IMR-90 (cell line): ENCODE measurements at regions not wholly inside any gene's neighbourhood (a gene's known extent, or its start where the extent isn't known, plus 50 kb on each side); places are given as distances from the start of the nearest gene placed in this dataset.

Source experiments
- ATAC-seq: fragments of 200-7000 bp; cut with Tn5 transposase; 2 replicates; pipeline ENCODE4 v1.9.1; 2020; ENCODE audit warnings: low read depth, mild to moderate bottlenecking, moderate library complexity
- BruUV-seq: library from RNA; stranded (reverse); fragments of 400-500 nt; replicated peaks from 2 replicates; lab custom pipeline; 2021; lab: Mats Ljungman, UMichigan
- CTCF ChIA-PET: fragments of 300-600 bp; formaldehyde crosslinking; extraction: SDS; loops from one replicate; lab custom pipeline; 2021; ENCODE audit warnings: antibody characterized with exemption; lab: Yijun Ruan, JAX
- POLR2A ChIA-PET: fragments of 300-600 bp; sonication (Branson Sonifier 250); formaldehyde crosslinking; loops from one replicate; lab custom pipeline; 2022; ENCODE audit warnings: antibody characterized with exemption; ENCODE audit not compliant: unreplicated experiment; lab: Charles Lee
- DNase-seq: peaks from one replicate; pipeline ENCODE4 v3.0.0; 2013
- H2AFZ ChIP-seq: replicated peaks from 2 replicates; pipeline ENCODE3; 2013; ENCODE audit warnings: low read length, mild to moderate bottlenecking; ENCODE audit not compliant: poor library complexity
- H2AK5ac ChIP-seq: 2 replicates; pipeline ENCODE4 v1.6.1; 2013; ENCODE audit warnings: low read depth, low read length, inconsistent platforms
- H2AK9ac ChIP-seq: replicated peaks from 2 replicates; pipeline ENCODE3; 2013; ENCODE audit warnings: mild to moderate bottlenecking, low read depth, low read length, moderate library complexity; ENCODE audit not compliant: poor library complexity
- H2BK120ac ChIP-seq: 2 replicates; pipeline ENCODE4 v1.6.1; 2013; ENCODE audit warnings: low read depth, low read length, inconsistent platforms
- H2BK15ac ChIP-seq: 3 replicates; pipeline ENCODE4 v1.6.1; 2013; ENCODE audit warnings: low read depth, low read length, inconsistent platforms
- H2BK20ac ChIP-seq: 2 replicates; pipeline ENCODE4 v1.6.1; 2013; ENCODE audit warnings: low read depth, mild to moderate bottlenecking, inconsistent platforms, low read length, moderate library complexity
- H2BK5ac ChIP-seq: 2 replicates; pipeline ENCODE4 v1.6.1; 2013; ENCODE audit warnings: mild to moderate bottlenecking, low read depth, low read length, inconsistent platforms; ENCODE audit not compliant: poor library complexity, severe bottlenecking
- H3K14ac ChIP-seq: replicated peaks from 2 replicates; pipeline ENCODE4 v1.6.1; 2013; ENCODE audit warnings: low read depth, low read length, inconsistent platforms
- H3K18ac ChIP-seq: 2 replicates; pipeline ENCODE4 v1.6.1; 2013; ENCODE audit warnings: low read depth, low read length, control low read depth
- H3K23ac ChIP-seq: 2 replicates; pipeline ENCODE4 v1.6.1; 2013; ENCODE audit warnings: low read depth, low read length, inconsistent platforms
- H3K27ac ChIP-seq: 2 replicates; pipeline ENCODE4 v1.5.1; 2013; ENCODE audit warnings: mild to moderate bottlenecking, control low read depth, low read length; ENCODE audit not compliant: insufficient read depth
- H3K27me3 ChIP-seq: 2 replicates; pipeline ENCODE4 v1.6.1; 2013; ENCODE audit warnings: low read length; ENCODE audit not compliant: control insufficient read depth, insufficient read depth
- H3K36me3 ChIP-seq: 2 replicates; pipeline ENCODE4 v1.6.1; 2013; ENCODE audit warnings: low read length, mixed read lengths; ENCODE audit not compliant: control insufficient read depth, insufficient read depth
- H3K4ac ChIP-seq: 2 replicates; pipeline ENCODE4 v1.6.1; 2013; ENCODE audit warnings: low read depth, low read length, inconsistent platforms
- H3K4me1 ChIP-seq: 2 replicates; pipeline ENCODE4 v1.6.1; 2013; ENCODE audit warnings: low read length, mixed read lengths; ENCODE audit not compliant: control insufficient read depth, insufficient read depth
- H3K4me2 ChIP-seq: 2 replicates; pipeline ENCODE4 v1.6.1; 2013; ENCODE audit warnings: low read depth, mild to moderate bottlenecking, control low read depth, low read length, moderate library complexity
- H3K4me3 ChIP-seq: 2 replicates; pipeline ENCODE4 v1.5.1; 2013; ENCODE audit warnings: low read depth, mild to moderate bottlenecking, control low read depth, low read length, moderate library complexity; ENCODE audit not compliant: insufficient read depth
- H3K56ac ChIP-seq: 2 replicates; pipeline ENCODE4 v1.6.1; 2013; ENCODE audit warnings: low read length, inconsistent platforms; ENCODE audit not compliant: insufficient read depth; ENCODE audit errors: extremely low read depth
- H3K79me1 ChIP-seq, 2 experiments: 2 replicates each; pipeline ENCODE4 v1.6.1; 2013; ENCODE audit warnings: low read length in 2 of 2, inconsistent platforms in 1 of 2, low read depth in 1 of 2
- H3K9ac ChIP-seq: 2 replicates; pipeline ENCODE4 v1.6.1; 2013; ENCODE audit warnings: low read depth, low read length, control low read depth
- H3K9me1 ChIP-seq: 2 replicates; pipeline ENCODE4 v1.6.1; 2013; ENCODE audit warnings: low read length, inconsistent platforms; ENCODE audit not compliant: insufficient read depth
- H3K9me3 ChIP-seq: 2 replicates; pipeline ENCODE4 v1.6.1; 2013; ENCODE audit warnings: low read length; ENCODE audit not compliant: control insufficient read depth, insufficient read depth
- H4K20me1 ChIP-seq: 2 replicates; pipeline ENCODE4 v1.6.1; 2013; ENCODE audit warnings: low read length, inconsistent platforms; ENCODE audit not compliant: insufficient read depth
- H4K5ac ChIP-seq: 2 replicates; pipeline ENCODE4 v1.6.1; 2013; ENCODE audit warnings: mild to moderate bottlenecking, low read depth, low read length, control low read depth
- H4K8ac ChIP-seq, 2 experiments: 2 replicates each; pipeline ENCODE4 v1.6.1; 2013; ENCODE audit warnings: low read depth in 2 of 2, low read length in 2 of 2, control low read depth in 1 of 2, inconsistent platforms in 1 of 2
- H4K91ac ChIP-seq: 2 replicates; pipeline ENCODE4 v1.6.1; 2013; ENCODE audit warnings: low read depth, low read length, inconsistent platforms; ENCODE audit not compliant: insufficient read depth
- BHLHE40 ChIP-seq: fragments of 150-350 bp; IDR thresholded peaks from 2 replicates; pipeline ENCODE4 v1.6.1; 2016; ENCODE audit warnings: mild to moderate bottlenecking, low read depth, low read length
- RFX5 ChIP-seq: IDR thresholded peaks from 2 replicates; pipeline ENCODE4 v1.8.0; 2012; ENCODE audit warnings: low read depth, mild to moderate bottlenecking, low read length, moderate library complexity
- WGBS, 2 experiments: methylation state at CpG; one replicate each; pipeline versions ENCODE4 v1.1.5 to v1.1.7; 2013; ENCODE audit warnings: missing lambda C conversion rate in 2 of 2; ENCODE audit not compliant: insufficient read length in 1 of 2; ENCODE audit errors: extremely low coverage in 2 of 2; 5-methylcytosine and 5-hydroxymethylcytosine counted together
- dilution Hi-C: fragments of 300-500 bp; cut with HindIII; formaldehyde crosslinking; loops from one replicate; pipeline ENCODE4 v1.14.3; 2018; ENCODE audit warnings: low sequenced_read_pairs; ENCODE audit not compliant: unreplicated experiment
- in situ Hi-C: fragments of 300-500 bp; cut with MboI; formaldehyde crosslinking; loops from 3 replicates; pipeline ENCODE4 v1.14.3; 2019; ENCODE audit warnings: low sequenced_read_pairs, inconsistent platforms, mixed read lengths
- intact Hi-C: fragments of 100-400 bp; cut with micrococcal nuclease; formaldehyde crosslinking; loops from 2 replicates; pipeline ENCODE4 v1.10.0; 2022
- TF ChIP-seq, protein P1 (sequence below): conservative IDR thresholded peaks from 2 replicates; pipeline ENCODE4 v1.5.1; 2012; ENCODE audit warnings: mild to moderate bottlenecking, low read depth, low read length, improper control_type of control experiment

DNA sequence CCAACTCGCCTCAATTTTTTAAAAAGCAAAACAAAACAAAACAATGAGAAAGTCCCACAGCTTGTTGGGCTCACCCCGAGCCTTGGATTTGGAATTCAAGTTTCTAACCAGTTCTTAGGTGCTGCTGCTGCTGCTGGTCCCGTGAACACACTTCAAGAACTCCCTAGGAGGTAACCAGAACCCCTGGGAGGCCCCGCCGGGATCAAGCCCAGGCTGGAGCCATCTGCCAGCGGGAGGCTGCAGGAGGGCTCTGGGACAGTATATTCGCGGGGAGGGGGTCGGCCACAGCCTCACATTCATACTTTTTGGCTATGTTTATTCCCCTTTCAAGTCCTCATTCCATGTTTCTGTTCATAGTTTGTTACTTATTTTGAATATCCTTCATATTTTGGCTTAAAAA, 223.4 kb downstream of the TFCP2L1 start:
- H3K27me3 ChIP-seq = peaks cover 81% of the 10 kb centered on the region

More for the DNA sequence above, 223.4 kb downstream of the TFCP2L1 start:
- CTCF ChIA-PET = no interaction called here
- no peak overlapping the region for H3K4ac ChIP-seq
- POLR2A ChIA-PET = no interaction called here
- WGBS, 2 experiments = 92% methylated on average over 2 of the region's 9 CpGs; no CpG with 5 or more reads in 1 of the 2 experiments
- no peak overlapping the region for H2BK5ac ChIP-seq
- H3K79me1 ChIP-seq = no peaks in the 10 kb centered on the region
- no peak for DNase-seq
- no peak overlapping the region for H4K91ac ChIP-seq
- no peak for TF ChIP-seq RFX5
- no peak for TF ChIP-seq BHLHE40
- TF ChIP-seq, protein P1, sequence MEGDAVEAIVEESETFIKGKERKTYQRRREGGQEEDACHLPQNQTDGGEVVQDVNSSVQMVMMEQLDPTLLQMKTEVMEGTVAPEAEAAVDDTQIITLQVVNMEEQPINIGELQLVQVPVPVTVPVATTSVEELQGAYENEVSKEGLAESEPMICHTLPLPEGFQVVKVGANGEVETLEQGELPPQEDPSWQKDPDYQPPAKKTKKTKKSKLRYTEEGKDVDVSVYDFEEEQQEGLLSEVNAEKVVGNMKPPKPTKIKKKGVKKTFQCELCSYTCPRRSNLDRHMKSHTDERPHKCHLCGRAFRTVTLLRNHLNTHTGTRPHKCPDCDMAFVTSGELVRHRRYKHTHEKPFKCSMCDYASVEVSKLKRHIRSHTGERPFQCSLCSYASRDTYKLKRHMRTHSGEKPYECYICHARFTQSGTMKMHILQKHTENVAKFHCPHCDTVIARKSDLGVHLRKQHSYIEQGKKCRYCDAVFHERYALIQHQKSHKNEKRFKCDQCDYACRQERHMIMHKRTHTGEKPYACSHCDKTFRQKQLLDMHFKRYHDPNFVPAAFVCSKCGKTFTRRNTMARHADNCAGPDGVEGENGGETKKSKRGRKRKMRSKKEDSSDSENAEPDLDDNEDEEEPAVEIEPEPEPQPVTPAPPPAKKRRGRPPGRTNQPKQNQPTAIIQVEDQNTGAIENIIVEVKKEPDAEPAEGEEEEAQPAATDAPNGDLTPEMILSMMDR = no peak
- no TSS peak for BruUV-seq
- in situ Hi-C loops = no loop called here
- no peak overlapping the region for H2BK120ac ChIP-seq
- H4K8ac ChIP-seq = no peak overlapping the region
- H3K9me3 ChIP-seq = peaks cover 4% of the 10 kb centered on the region
- dilution Hi-C loops = loop anchor here (10.0 kb wide), 1 partner anchor 357 kb away; no protein-coding TSS in a partner anchor
- no peaks in the 10 kb centered on the region for H3K36me3 ChIP-seq
- intact Hi-C loops = no loop called here
- ATAC-seq = no peak
- H4K20me1 ChIP-seq = no peaks in the 10 kb centered on the region
- no peak overlapping the region for H3K18ac ChIP-seq
- no peak overlapping the region for H2AK5ac ChIP-seq
- no peak overlapping the region for H3K27ac ChIP-seq
- no peak overlapping the region for H3K23ac ChIP-seq
- H2AFZ ChIP-seq = no peak overlapping the region
- no peak overlapping the region for H4K5ac ChIP-seq
- H3K9me1 ChIP-seq = peaks cover 3% of the 10 kb centered on the region; the same call in 1 of the 2 replicates
- no peak overlapping the region for H2AK9ac ChIP-seq
- no peak overlapping the region for H2BK15ac ChIP-seq
- no peak overlapping the region for H3K4me3 ChIP-seq
- no peak overlapping the region for H3K56ac ChIP-seq
- H2BK20ac ChIP-seq = no peak overlapping the region
- no peaks in the 10 kb centered on the region for H3K4me1 ChIP-seq
- H3K9ac ChIP-seq = no peak overlapping the region
- H3K14ac ChIP-seq = no peak overlapping the region
- H3K4me2 ChIP-seq = no peak overlapping the region
